Stimulated activated CD4-positive, alpha-beta T cell treated with anti-CD3 and anti-CD28 coated beads, Interleukin-15, amount 100 ng/mL, for 1 hour (primary cell): ENCODE measurements at regions not wholly inside any gene's neighbourhood (a gene's known extent, or its start where the extent isn't known, plus 50 kb on each side); places are given as distances from the start of the nearest gene placed in this dataset.

Source experiments
- DNase-seq, 2 donors: peaks; one replicate each; pipeline ENCODE4 v3.0.0-alpha.2; 2020; ENCODE audit warnings: low read depth in 1 of 2, low spot score in 1 of 2

DNA sequence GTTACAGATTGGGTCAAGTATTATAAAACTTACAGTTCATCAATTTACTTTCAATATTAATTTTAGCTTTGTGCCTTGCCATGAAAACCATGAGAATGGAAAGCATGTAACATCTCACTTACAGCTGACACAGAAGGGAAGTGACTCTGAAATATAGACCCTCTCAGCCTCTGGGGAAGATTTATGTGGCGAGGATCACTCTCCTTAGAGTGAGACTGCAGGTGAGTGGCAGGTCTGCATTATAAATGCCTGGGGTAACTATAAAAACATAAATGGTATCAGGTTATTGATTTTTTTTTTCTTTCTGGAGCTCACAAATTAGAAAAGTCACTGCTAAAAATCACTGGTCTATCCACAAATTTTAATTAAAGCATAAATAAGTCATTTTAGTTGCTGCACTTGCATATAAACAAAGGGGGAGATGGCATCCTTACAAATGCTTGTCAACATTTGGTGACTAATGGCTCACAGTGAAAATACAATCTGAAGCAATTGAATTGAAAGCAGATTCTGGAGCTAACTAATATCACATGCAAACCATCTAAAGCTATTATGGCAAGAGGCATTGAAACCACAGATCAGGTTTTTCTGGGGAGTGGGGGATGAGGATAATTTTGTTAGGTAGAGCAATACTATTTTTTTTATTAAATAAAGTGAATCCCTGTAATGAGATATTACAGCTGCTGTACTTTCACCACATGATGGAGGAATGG is 200.9 kb downstream of the TM2D1 start:
- no peak for DNase-seq

DNA sequence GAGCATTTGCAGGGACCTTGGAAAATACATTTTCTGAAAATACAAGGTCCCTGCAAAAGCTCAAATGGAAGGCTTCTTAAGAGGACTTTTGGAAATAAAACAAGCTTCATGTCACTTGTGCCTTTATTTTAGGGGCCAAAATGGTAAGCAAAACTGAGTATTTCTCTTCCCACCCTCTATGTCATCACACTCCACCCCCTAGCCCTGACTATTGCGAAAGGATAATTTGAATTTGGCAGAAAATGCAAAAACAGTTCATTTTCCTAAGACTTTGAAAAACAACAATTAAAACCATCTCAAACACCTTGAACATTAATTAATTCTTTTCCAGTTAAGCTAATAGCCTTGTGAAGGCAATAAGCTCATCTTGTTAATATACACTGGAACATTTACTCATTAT is 201.7 kb downstream of the TM2D1 start:
- no peak for DNase-seq

DNA sequence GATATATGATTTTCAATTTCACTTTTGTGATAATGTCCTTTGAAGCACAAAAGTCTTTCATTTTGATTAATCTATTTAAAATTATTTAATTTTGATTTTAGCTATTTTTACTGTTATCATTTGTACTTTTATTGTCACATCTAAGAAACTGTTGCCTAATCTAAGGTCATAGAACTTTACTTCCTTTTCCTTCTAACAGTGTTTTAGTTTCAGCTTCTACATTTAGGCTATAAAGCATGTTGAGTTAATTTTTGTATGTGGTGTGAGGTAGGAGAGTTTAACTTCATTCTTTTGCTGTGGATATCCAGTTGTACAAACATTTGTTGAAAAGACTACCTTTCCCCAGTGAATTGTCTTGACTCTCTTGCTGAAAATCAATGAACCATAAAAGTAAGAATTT is 204.5 kb downstream of the TM2D1 start:
- no peak for DNase-seq

DNA sequence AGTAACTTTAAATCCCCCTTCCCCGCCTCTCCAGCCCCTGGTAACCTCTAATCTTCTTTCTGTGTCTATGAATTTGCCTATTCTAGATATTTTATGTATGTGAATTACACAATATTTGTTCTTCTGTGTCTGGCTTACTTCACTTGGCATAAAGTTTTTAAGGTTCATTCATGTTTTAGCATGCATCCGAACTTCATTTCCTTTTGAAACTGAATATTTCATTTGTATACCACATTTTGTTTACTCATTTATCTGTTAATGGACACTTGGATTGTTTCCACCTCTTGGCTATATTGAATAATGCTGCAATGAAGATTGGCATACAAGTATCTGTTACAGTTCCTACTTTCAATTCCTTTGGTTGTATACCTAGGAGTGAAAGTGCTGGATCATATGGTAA is 205.3 kb downstream of the TM2D1 start:
- DNase-seq: no peak

DNA sequence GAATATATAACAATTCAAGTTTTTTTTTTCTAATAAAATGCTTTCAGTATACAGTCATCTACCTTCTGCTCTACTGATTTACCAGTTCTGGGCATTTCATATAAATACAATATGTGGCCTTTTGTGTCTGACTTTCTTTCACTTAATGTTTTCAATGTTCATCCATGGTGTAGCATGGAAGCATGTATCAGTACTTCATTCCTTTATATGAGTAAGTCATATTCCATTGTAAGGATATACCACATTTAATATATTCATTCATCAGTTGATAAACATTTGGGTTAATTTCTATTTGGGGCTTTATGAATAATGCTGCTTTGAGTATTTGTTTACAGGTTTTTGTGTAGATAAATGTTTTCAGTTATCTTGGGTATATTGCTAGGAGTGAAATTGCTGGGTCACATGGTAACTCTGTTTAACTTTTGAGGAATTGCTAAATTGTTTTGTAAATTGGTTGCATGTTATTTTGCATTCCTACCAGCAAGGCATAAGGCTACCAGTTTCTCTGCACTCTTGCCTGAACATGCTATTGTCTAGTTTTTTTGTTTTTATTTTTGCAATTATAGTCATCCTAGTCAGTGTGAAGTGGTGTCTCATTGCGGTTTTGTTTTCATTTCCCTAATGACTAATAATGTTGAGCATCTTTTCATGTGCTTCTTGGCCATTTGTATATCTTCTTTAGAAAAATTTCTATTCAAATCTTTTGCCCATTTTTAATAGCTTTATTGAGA is 206.1 kb downstream of the TM2D1 start:
- DNase-seq: no peak

- DNase-seq: no peak
Observed at GRCh38 chr1:61517345-61517744, 207.6 kb downstream of the TM2D1 start.

DNA sequence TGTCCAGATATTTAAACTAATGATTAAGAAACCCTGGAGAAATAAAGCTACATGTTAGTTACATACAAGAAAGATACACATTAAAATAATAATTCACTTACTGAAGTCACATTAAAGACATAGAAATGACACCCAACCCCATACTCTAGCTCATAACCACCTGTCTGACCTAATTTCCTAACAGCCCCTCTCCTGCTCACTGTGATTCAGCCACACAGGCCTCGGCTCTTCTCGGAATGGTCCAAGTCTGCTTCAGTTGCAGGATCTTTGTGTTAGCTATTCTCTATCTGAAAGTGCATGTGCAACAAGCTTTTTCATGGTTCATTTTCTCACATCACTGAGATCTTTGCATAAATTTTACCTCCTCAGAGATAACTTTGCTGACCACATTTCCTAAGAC is 209.8 kb downstream of the TM2D1 start:
- DNase-seq: no peak
